HFFc6 (cell line): ENCODE measurements at regions not wholly inside any gene's neighbourhood (a gene's known extent, or its start where the extent isn't known, plus 50 kb on each side); places are given as distances from the start of the nearest gene placed in this dataset.

ENCODE experiments used
- DNase-seq: peaks from one replicate; pipeline ENCODE4 v3.0.0-alpha.2; 2018
- H3K27ac Mint-ChIP-seq: 2 replicates; pipeline ENCODE4 v1.8.0; 2020; ENCODE audit warnings: mild to moderate bottlenecking, mixed read lengths
- H3K27me3 Mint-ChIP-seq: 2 replicates; pipeline ENCODE4 v1.8.0; 2021; ENCODE audit warnings: mild to moderate bottlenecking, moderate library complexity, mixed read lengths; ENCODE audit not compliant: insufficient read depth
- H3K36me3 Mint-ChIP-seq: 2 replicates; pipeline ENCODE4 v1.8.0; 2021; ENCODE audit warnings: low read depth, mixed read lengths
- H3K4me1 Mint-ChIP-seq: 2 replicates; pipeline ENCODE4 v1.8.0; 2020; ENCODE audit warnings: low read depth, mixed read lengths
- H3K4me3 Mint-ChIP-seq: 2 replicates; pipeline ENCODE4 v1.8.0; 2020; ENCODE audit warnings: mild to moderate bottlenecking, moderate library complexity, mixed read lengths
- H3K9me3 Mint-ChIP-seq: 2 replicates; pipeline ENCODE4 v1.8.0; 2020; ENCODE audit warnings: mild to moderate bottlenecking, mixed read lengths
- CTCF ChIP-seq: fragments of 200-600 bp; sonication (generic); IDR thresholded peaks from 2 replicates; pipeline ENCODE4 v1.5.0; 2021; ENCODE audit warnings: antibody characterized with exemption, mild to moderate bottlenecking

- Mint-ChIP-seq H3K4me1 (no peaks in the 10 kb centered on the region), H3K27me3 (no peaks in the 10 kb centered on the region; the same call in 1 of the 2 replicates), H3K36me3 (no peaks in the 10 kb centered on the region), H3K27ac (no peak overlapping the region), H3K9me3 (peaks cover 11% of the 10 kb centered on the region), H3K4me3 (no peak overlapping the region)
- TF ChIP-seq CTCF = no peak
- DNase-seq = no peak
Measured at GRCh38 chr18:54086863-54087262, 137.6 kb downstream of the MBD2 start.

GRCh38 chr18:54086046-54086802 is 138.2 kb downstream of the MBD2 start:
- Mint-ChIP-seq H3K27ac (no peak overlapping the region), H3K4me3 (no peak overlapping the region), H3K36me3 (no peaks in the 10 kb centered on the region), H3K27me3 (no peaks in the 10 kb centered on the region), H3K9me3 (peaks cover 11% of the 10 kb centered on the region), H3K4me1 (no peaks in the 10 kb centered on the region)
- TF ChIP-seq CTCF = no peak
- DNase-seq = no peak

- DNase-seq = no peak
- no peaks in the 10 kb centered on the region for H3K4me1 Mint-ChIP-seq
- H3K27ac Mint-ChIP-seq = no peak overlapping the region
- no peak overlapping the region for H3K4me3 Mint-ChIP-seq
- H3K27me3 Mint-ChIP-seq = no peaks in the 10 kb centered on the region
- peaks cover 11% of the 10 kb centered on the region for H3K9me3 Mint-ChIP-seq
- no peaks in the 10 kb centered on the region for H3K36me3 Mint-ChIP-seq
- no peak for TF ChIP-seq CTCF
Measured at GRCh38 chr18:54080858-54081257, 143.6 kb downstream of the MBD2 start.

- DNase-seq = no peak
- Mint-ChIP-seq H3K36me3 (no peaks in the 10 kb centered on the region), H3K4me3 (no peak overlapping the region), H3K4me1 (no peaks in the 10 kb centered on the region), H3K27me3 (no peaks in the 10 kb centered on the region), H3K9me3 (no peaks in the 10 kb centered on the region; the same call in 1 of the 2 replicates), H3K27ac (no peak overlapping the region)
- no peak for TF ChIP-seq CTCF
Measured at GRCh38 chr18:54076166-54076565, 148.3 kb downstream of the MBD2 start.

- DNase-seq = no peak
- Mint-ChIP-seq H3K4me3 (no peak overlapping the region), H3K27me3 (no peaks in the 10 kb centered on the region), H3K4me1 (no peaks in the 10 kb centered on the region), H3K9me3 (no peaks in the 10 kb centered on the region; the same call in 1 of the 2 replicates), H3K36me3 (no peaks in the 10 kb centered on the region), H3K27ac (no peak overlapping the region)
- no peak for TF ChIP-seq CTCF
Measured at GRCh38 chr18:54075689-54076088, 148.8 kb downstream of the MBD2 start.
